ENCODE measurements at regions not wholly inside any gene's neighbourhood (a gene's known extent, or its start where the extent isn't known, plus 50 kb on each side); places are given as distances from the start of the nearest gene placed in this dataset.

- H3K9me3 ChIP-seq, result no peaks in the 10 kb centered on the region
- no peak overlapping the region for H3K4me3 ChIP-seq
- no peaks in the 10 kb centered on the region for H3K36me3 ChIP-seq
- intact Hi-C loops (cut with DNase I; ENCODE audit: low total_unique reads), result no loop called here
- H3K27me3 ChIP-seq, result no peaks in the 10 kb centered on the region
- H3K4me1 ChIP-seq, result no peaks in the 10 kb centered on the region
- no peak for DNase-seq
- no peak overlapping the region for H3K27ac ChIP-seq
- TF ChIP-seq CTCF (IDR thresholded peaks at IDR 0.05) (no peak), POLR2A (IDR thresholded peaks at IDR 0.05) (no peak)
These were observed 93.9 kb downstream of the HAPSTR1 start for GRCh38 chr16:9185381-9185780.

- DNase-seq, result no peak
- no peaks in the 10 kb centered on the region for H3K9me3 ChIP-seq
- H3K4me3 ChIP-seq, result no peak overlapping the region
- TF ChIP-seq CTCF (IDR thresholded peaks at IDR 0.05), result no peak
- no peak for TF ChIP-seq POLR2A (IDR thresholded peaks at IDR 0.05)
- no peak overlapping the region for H3K27ac ChIP-seq
- intact Hi-C loops (cut with DNase I; ENCODE audit: low total_unique reads), result no loop called here
- no peaks in the 10 kb centered on the region for H3K27me3 ChIP-seq
- no peaks in the 10 kb centered on the region for H3K4me1 ChIP-seq
- H3K36me3 ChIP-seq, result no peaks in the 10 kb centered on the region
These were observed 94.6 kb downstream of the HAPSTR1 start for GRCh38 chr16:9186061-9186460.

GRCh38 chr16:9188721-9189120 is 97.3 kb downstream of the HAPSTR1 start:
- no peak overlapping the region for H3K4me3 ChIP-seq
- H3K27me3 ChIP-seq, result no peaks in the 10 kb centered on the region
- H3K4me1 ChIP-seq, result no peaks in the 10 kb centered on the region
- no peaks in the 10 kb centered on the region for H3K36me3 ChIP-seq
- no peak overlapping the region for H3K27ac ChIP-seq
- TF ChIP-seq CTCF (IDR thresholded peaks at IDR 0.05), result no peak
- TF ChIP-seq POLR2A (IDR thresholded peaks at IDR 0.05), result no peak
- H3K9me3 ChIP-seq, result no peaks in the 10 kb centered on the region
- intact Hi-C loops (cut with DNase I; ENCODE audit: low total_unique reads), result no loop called here
- no peak for DNase-seq

- intact Hi-C loops (cut with DNase I; ENCODE audit: low total_unique reads), result no loop called here
- Histone ChIP-seq H3K4me1 (no peaks in the 10 kb centered on the region), H3K4me3 (no peak overlapping the region), H3K36me3 (no peaks in the 10 kb centered on the region), H3K9me3 (no peaks in the 10 kb centered on the region), H3K27ac (no peak overlapping the region), H3K27me3 (no peaks in the 10 kb centered on the region)
- DNase-seq, result no peak
- TF ChIP-seq POLR2A (IDR thresholded peaks at IDR 0.05) (no peak), CTCF (IDR thresholded peaks at IDR 0.05) (no peak)
These were observed 99.9 kb downstream of the HAPSTR1 start for GRCh38 chr16:9191274-9191850.

GRCh38 chr16:9192746-9193145 is 101.3 kb downstream of the HAPSTR1 start:
- no peak for TF ChIP-seq CTCF (IDR thresholded peaks at IDR 0.05)
- no peak for TF ChIP-seq POLR2A (IDR thresholded peaks at IDR 0.05)
- intact Hi-C loops (cut with DNase I; ENCODE audit: low total_unique reads), result no loop called here
- Histone ChIP-seq H3K27me3 (no peaks in the 10 kb centered on the region), H3K9me3 (no peaks in the 10 kb centered on the region), H3K36me3 (no peaks in the 10 kb centered on the region), H3K4me3 (no peak overlapping the region), H3K4me1 (no peaks in the 10 kb centered on the region), H3K27ac (no peak overlapping the region)
- DNase-seq, result no peak

All from uterus (tissue), 3 donors.